ENCODE measurements at regions not wholly inside any gene's neighbourhood (a gene's known extent, or its start where the extent isn't known, plus 50 kb on each side); places are given as distances from the start of the nearest gene placed in this dataset.

DNA sequence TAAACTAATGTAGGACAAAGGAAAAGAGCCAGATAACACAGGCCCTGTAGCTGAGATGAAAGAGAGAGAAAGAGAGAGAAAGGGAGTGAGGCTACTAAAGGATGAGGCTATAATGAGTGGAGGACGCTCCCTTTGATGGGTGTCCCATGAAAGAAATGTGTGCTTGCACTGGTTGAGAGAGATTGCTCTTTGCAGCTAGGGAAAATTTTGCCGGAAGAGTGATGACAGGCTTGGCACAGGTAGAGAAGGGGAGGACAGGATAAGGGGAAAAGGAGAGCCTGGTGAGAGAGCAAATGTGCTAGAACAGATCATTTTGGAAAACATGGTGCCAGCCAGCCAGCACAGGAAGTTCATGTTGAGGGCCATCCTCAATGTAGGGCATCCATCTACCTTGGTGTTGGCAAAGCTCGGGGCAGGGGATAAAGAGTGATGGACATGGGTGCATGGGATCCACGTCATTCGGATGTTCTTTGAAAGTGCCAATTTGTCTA is 248.6 kb downstream of the BTG1 start:
- TF ChIP-seq EP300 (IDR thresholded peaks at IDR 0.05) (no peak), POLR2AphosphoS5 (IDR thresholded peaks at IDR 0.05) (no peak)
- TF ChIP-seq, protein P1, sequence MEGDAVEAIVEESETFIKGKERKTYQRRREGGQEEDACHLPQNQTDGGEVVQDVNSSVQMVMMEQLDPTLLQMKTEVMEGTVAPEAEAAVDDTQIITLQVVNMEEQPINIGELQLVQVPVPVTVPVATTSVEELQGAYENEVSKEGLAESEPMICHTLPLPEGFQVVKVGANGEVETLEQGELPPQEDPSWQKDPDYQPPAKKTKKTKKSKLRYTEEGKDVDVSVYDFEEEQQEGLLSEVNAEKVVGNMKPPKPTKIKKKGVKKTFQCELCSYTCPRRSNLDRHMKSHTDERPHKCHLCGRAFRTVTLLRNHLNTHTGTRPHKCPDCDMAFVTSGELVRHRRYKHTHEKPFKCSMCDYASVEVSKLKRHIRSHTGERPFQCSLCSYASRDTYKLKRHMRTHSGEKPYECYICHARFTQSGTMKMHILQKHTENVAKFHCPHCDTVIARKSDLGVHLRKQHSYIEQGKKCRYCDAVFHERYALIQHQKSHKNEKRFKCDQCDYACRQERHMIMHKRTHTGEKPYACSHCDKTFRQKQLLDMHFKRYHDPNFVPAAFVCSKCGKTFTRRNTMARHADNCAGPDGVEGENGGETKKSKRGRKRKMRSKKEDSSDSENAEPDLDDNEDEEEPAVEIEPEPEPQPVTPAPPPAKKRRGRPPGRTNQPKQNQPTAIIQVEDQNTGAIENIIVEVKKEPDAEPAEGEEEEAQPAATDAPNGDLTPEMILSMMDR (IDR thresholded peaks at IDR 0.05), result no peak
